Testis (tissue), 2 donors: ENCODE measurements at regions not wholly inside any gene's neighbourhood (a gene's known extent, or its start where the extent isn't known, plus 50 kb on each side); places are given as distances from the start of the nearest gene placed in this dataset.

Source experiments
- DNase-seq: peaks from one replicate; pipeline ENCODE4 v3.0.0-alpha.2; 2019
- H3K27ac ChIP-seq, 2 donors: fragments of 200-600 bp; sonication (generic); one replicate each; pipeline ENCODE4 v1.5.1; 2019
- H3K27me3 ChIP-seq: fragments of 200-600 bp; sonication (generic); one replicate; pipeline ENCODE4 v1.5.1; 2019
- H3K36me3 ChIP-seq: fragments of 200-600 bp; sonication (generic); one replicate; pipeline ENCODE4 v1.5.1; 2017; ENCODE audit warnings: low read depth; ENCODE audit errors: missing control alignments
- H3K4me1 ChIP-seq: fragments of 200-600 bp; sonication (generic); one replicate; pipeline ENCODE4 v1.5.1; 2019
- H3K4me3 ChIP-seq, 2 donors: fragments of 200-600 bp; sonication (generic); one replicate each; pipeline ENCODE4 v1.5.1; 2017 to 2019
- H3K9me3 ChIP-seq: fragments of 200-600 bp; sonication (generic); one replicate; pipeline ENCODE4 v1.5.1; 2017
- POLR2A ChIP-seq: fragments of 450-650 bp; IDR thresholded peaks from one replicate; pipeline ENCODE4 v1.6.1; 2017; ENCODE audit warnings: antibody characterized with exemption, mild to moderate bottlenecking, moderate library complexity
- WGBS, 2 donors: methylation state at CpG; one replicate each; pipeline ENCODE4 v1.1.5; 2018; 5-methylcytosine and 5-hydroxymethylcytosine counted together
- intact Hi-C: fragments of 100-400 bp; cut with DNase I; formaldehyde crosslinking; loops from one replicate; pipeline ENCODE4 v1.15.1; 2023; ENCODE audit warnings: low total_unique reads
- TF ChIP-seq, protein P1 (sequence below), 3 experiments: fragments of 450-650 bp in 2 of 3; fragments of 200-600 bp in 1 of 3; sonication (generic) in 1 of 3; IDR thresholded peaks; one replicate each; pipeline ENCODE4 v1.5.1; 2016 to 2019; ENCODE audit warnings: antibody characterized with exemption in 3 of 3, mild to moderate bottlenecking in 2 of 3, moderate library complexity in 1 of 3

- Histone ChIP-seq H3K27me3 (no peaks in the 10 kb centered on the region), H3K27ac (no peak overlapping the region), H3K9me3 (no peaks in the 10 kb centered on the region), H3K36me3 (no peaks in the 10 kb centered on the region), H3K4me3 (no peak overlapping the region), H3K4me1 (no peaks in the 10 kb centered on the region)
- WGBS, 2 donors = 45 to 63% methylated on average over 2 of the region's 2 CpGs
- intact Hi-C loops = no loop called here
- no peak for TF ChIP-seq POLR2A
- TF ChIP-seq, protein P1, sequence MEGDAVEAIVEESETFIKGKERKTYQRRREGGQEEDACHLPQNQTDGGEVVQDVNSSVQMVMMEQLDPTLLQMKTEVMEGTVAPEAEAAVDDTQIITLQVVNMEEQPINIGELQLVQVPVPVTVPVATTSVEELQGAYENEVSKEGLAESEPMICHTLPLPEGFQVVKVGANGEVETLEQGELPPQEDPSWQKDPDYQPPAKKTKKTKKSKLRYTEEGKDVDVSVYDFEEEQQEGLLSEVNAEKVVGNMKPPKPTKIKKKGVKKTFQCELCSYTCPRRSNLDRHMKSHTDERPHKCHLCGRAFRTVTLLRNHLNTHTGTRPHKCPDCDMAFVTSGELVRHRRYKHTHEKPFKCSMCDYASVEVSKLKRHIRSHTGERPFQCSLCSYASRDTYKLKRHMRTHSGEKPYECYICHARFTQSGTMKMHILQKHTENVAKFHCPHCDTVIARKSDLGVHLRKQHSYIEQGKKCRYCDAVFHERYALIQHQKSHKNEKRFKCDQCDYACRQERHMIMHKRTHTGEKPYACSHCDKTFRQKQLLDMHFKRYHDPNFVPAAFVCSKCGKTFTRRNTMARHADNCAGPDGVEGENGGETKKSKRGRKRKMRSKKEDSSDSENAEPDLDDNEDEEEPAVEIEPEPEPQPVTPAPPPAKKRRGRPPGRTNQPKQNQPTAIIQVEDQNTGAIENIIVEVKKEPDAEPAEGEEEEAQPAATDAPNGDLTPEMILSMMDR (IDR thresholded peaks at IDR 0.05) = no peak
- DNase-seq = no peak
Measured at GRCh38 chr16:26742040-26742439, 324.7 kb upstream of the C16orf82 start.

DNA sequence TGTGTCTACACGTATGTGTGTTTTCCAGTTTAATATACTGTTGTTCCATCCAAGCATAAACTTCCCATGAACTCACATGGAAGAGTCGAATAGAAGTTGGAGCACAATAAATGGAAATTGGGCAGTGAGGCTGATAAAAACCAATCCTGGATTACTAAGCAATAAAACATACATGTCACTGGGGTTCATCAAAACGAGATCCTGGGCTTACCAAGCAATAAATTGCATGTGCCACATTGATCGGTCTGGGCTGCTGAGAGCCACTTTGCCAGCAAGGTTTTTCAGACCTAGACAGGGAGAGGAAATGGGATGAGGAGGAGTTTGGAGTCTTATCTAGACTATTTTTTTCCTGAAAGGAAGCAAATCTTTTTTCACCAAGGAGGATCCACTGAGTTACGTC lies 322.3 kb upstream of the C16orf82 start:
- Histone ChIP-seq H3K36me3 (no peaks in the 10 kb centered on the region), H3K27ac (no peak overlapping the region), H3K4me3 (no peak overlapping the region), H3K4me1 (no peaks in the 10 kb centered on the region), H3K27me3 (no peaks in the 10 kb centered on the region), H3K9me3 (no peaks in the 10 kb centered on the region)
- intact Hi-C loops = no loop called here
- no peak for DNase-seq
- 36 to 44% methylated on average over 5 of the region's 5 CpGs for WGBS, 2 donors
- TF ChIP-seq, protein P1 (IDR thresholded peaks at IDR 0.05) = no peak
- no peak for TF ChIP-seq POLR2A

DNA sequence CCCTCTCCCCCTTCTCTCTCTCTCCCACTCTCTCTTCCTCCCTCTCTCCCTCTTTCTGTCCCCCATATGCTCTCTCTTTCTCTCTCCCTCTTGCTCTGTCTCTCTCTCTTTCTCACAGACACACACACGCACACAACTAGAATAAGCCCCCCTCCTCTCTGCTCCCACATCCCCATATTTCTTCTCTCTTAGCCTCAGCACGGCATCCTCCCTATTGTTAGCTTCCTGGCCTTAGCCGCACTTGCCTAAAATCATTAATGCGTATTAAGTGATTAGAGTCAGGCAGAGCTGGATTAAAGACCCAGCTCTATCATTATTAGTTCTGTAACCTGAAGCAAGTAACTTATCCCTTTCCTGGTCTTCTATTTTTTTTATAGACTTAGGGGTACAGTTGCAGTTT lies 319.0 kb upstream of the C16orf82 start:
- TF ChIP-seq POLR2A = no peak
- TF ChIP-seq, protein P1 (IDR thresholded peaks at IDR 0.05) = no peak
- Histone ChIP-seq H3K27me3 (no peaks in the 10 kb centered on the region), H3K9me3 (no peaks in the 10 kb centered on the region), H3K4me3 (no peak overlapping the region), H3K27ac (no peak overlapping the region), H3K36me3 (no peaks in the 10 kb centered on the region), H3K4me1 (no peaks in the 10 kb centered on the region)
- DNase-seq = no peak
- WGBS, 2 donors = 41 to 49% methylated on average over 4 of the region's 4 CpGs
- intact Hi-C loops = no loop called here

- 61 to 71% methylated on average over 2 of the region's 2 CpGs for WGBS, 2 donors
- TF ChIP-seq, protein P1 (IDR thresholded peaks at IDR 0.05) = no peak
- TF ChIP-seq POLR2A = no peak
- Histone ChIP-seq H3K36me3 (no peaks in the 10 kb centered on the region), H3K4me1 (no peaks in the 10 kb centered on the region), H3K27ac (no peak overlapping the region), H3K27me3 (no peaks in the 10 kb centered on the region), H3K9me3 (no peaks in the 10 kb centered on the region), H3K4me3 (no peak overlapping the region)
- DNase-seq = no peak
- intact Hi-C loops = no loop called here
Measured at GRCh38 chr16:26749072-26749471, 317.7 kb upstream of the C16orf82 start.

GRCh38 chr16:26752166-26752565 lies 314.6 kb upstream of the C16orf82 start:
- Histone ChIP-seq H3K27me3 (no peaks in the 10 kb centered on the region), H3K9me3 (no peaks in the 10 kb centered on the region), H3K4me3 (no peak overlapping the region), H3K36me3 (no peaks in the 10 kb centered on the region), H3K4me1 (no peaks in the 10 kb centered on the region), H3K27ac (no peak overlapping the region)
- 90 to 100% methylated on average over 2 of the region's 2 CpGs for WGBS, 2 donors
- DNase-seq = no peak
- intact Hi-C loops = no loop called here
- TF ChIP-seq POLR2A = no peak
- TF ChIP-seq, protein P1 (IDR thresholded peaks at IDR 0.05) = no peak
